Hepatocyte (in vitro differentiated cells): ENCODE measurements at regions not wholly inside any gene's neighbourhood (a gene's known extent, or its start where the extent isn't known, plus 50 kb on each side); places are given as distances from the start of the nearest gene placed in this dataset.

ENCODE experiments used
- DNase-seq: peaks from one replicate; pipeline ENCODE4 v3.0.0-alpha.2; 2016; ENCODE audit warnings: low spot score
- H2AFZ ChIP-seq: fragments of 200-600 bp; sonication (generic); 2 replicates; pipeline ENCODE4 v1.6.0; 2016; ENCODE audit warnings: antibody characterized with exemption, mild to moderate bottlenecking
- H3K27ac ChIP-seq: fragments of 200-600 bp; sonication (generic); 2 replicates; pipeline ENCODE4 v1.5.1; 2016; ENCODE audit warnings: mild to moderate bottlenecking
- H3K27me3 ChIP-seq: fragments of 200-600 bp; sonication (generic); 2 replicates; pipeline ENCODE4 v1.6.1; 2016
- H3K36me3 ChIP-seq: fragments of 200-600 bp; sonication (generic); replicated peaks from 2 replicates; pipeline ENCODE4 v1.5.1; 2016; ENCODE audit warnings: low read depth; ENCODE audit not compliant: insufficient read depth
- H3K4me1 ChIP-seq: fragments of 200-600 bp; sonication (generic); 2 replicates; pipeline ENCODE4 v1.5.1; 2016; ENCODE audit warnings: mild to moderate bottlenecking, moderate library complexity; ENCODE audit not compliant: insufficient read depth
- H3K4me2 ChIP-seq: fragments of 200-600 bp; sonication (generic); 2 replicates; pipeline ENCODE4 v1.6.0; 2016
- H3K4me3 ChIP-seq: fragments of 200-600 bp; sonication (generic); 2 replicates; pipeline ENCODE4 v1.5.1; 2016; ENCODE audit warnings: mild to moderate bottlenecking
- H3K79me2 ChIP-seq: fragments of 200-600 bp; sonication (generic); 2 replicates; pipeline ENCODE4 v1.6.0; 2017; ENCODE audit warnings: mild to moderate bottlenecking
- H3K9me2 ChIP-seq: fragments of 200-600 bp; sonication (generic); replicated peaks from 2 replicates; pipeline ENCODE4 v1.6.0; 2017; ENCODE audit warnings: mild to moderate bottlenecking; ENCODE audit not compliant: insufficient read depth
- H3K9me3 ChIP-seq: fragments of 200-600 bp; sonication (generic); 2 replicates; pipeline ENCODE4 v1.5.1; 2016; ENCODE audit warnings: low read depth, mild to moderate bottlenecking
- H4K20me1 ChIP-seq: fragments of 200-600 bp; sonication (generic); 2 replicates; pipeline ENCODE4 v1.6.0; 2016; ENCODE audit warnings: mild to moderate bottlenecking; ENCODE audit not compliant: insufficient read depth, poor library complexity, severe bottlenecking
- CTCF ChIP-seq: fragments of 200-600 bp; sonication (generic); IDR thresholded peaks from 2 replicates; pipeline ENCODE4 v1.5.1; 2016; ENCODE audit warnings: antibody characterized with exemption, mild to moderate bottlenecking; ENCODE audit not compliant: poor library complexity
- EZH2 ChIP-seq: fragments of 200-600 bp; sonication (generic); IDR thresholded peaks from 2 replicates; pipeline ENCODE4 v1.6.1; 2016; ENCODE audit warnings: antibody characterized with exemption, mild to moderate bottlenecking, borderline replicate concordance
- EZH2phosphoT487 ChIP-seq: fragments of 200-600 bp; sonication (generic); IDR thresholded peaks from one replicate; pipeline ENCODE4 v1.6.1; 2018; ENCODE audit warnings: antibody characterized with exemption, mild to moderate bottlenecking, low read depth, moderate library complexity; ENCODE audit not compliant: unreplicated experiment, severe bottlenecking
- WGBS: methylation state at CpG from one replicate; pipeline ENCODE4 v1.1.6; 2016; ENCODE audit warnings: low lambda C conversion rate; ENCODE audit errors: missing lambda C conversion rate; 5-methylcytosine and 5-hydroxymethylcytosine counted together

- 93% methylated on average over 10 of the region's 10 CpGs for WGBS
- Histone ChIP-seq H3K79me2 (no peaks in the 10 kb centered on the region), H2AFZ (no peak overlapping the region), H3K36me3 (no peaks in the 10 kb centered on the region), H3K4me3 (no peak overlapping the region), H3K27ac (no peak overlapping the region), H3K4me1 (peaks cover 2% of the 10 kb centered on the region), H4K20me1 (no peaks in the 10 kb centered on the region), H3K9me3 (no peaks in the 10 kb centered on the region), H3K9me2 (no peaks in the 10 kb centered on the region), H3K4me2 (no peak overlapping the region), H3K27me3 (no peaks in the 10 kb centered on the region)
- DNase-seq: no peak
- TF ChIP-seq EZH2 (no peak), EZH2phosphoT487 (no peak), CTCF (no peak)
Measured at GRCh38 chr3:23711916-23712494, 93.8 kb upstream of the UBE2E1 start.

GRCh38 chr3:23712656-23713559, 92.8 kb upstream of the UBE2E1 start:
- no peak overlapping the region for H3K27ac ChIP-seq
- H3K4me2 ChIP-seq: peak overlapping the region; percentile 58
- no peaks in the 10 kb centered on the region for H3K36me3 ChIP-seq
- peak; percentile 52 for DNase-seq
- no peak overlapping the region for H2AFZ ChIP-seq
- no peaks in the 10 kb centered on the region for H3K9me2 ChIP-seq
- no peaks in the 10 kb centered on the region for H3K79me2 ChIP-seq
- WGBS: 22% methylated on average over 9 of the region's 9 CpGs
- no peaks in the 10 kb centered on the region for H3K9me3 ChIP-seq
- peaks cover 2% of the 10 kb centered on the region for H3K4me1 ChIP-seq
- H3K4me3 ChIP-seq: no peak overlapping the region
- H3K27me3 ChIP-seq: no peaks in the 10 kb centered on the region
- no peaks in the 10 kb centered on the region for H4K20me1 ChIP-seq
- TF ChIP-seq EZH2 (no peak), CTCF (peak; percentile 26)

GRCh38 chr3:23713641-23714040, 92.1 kb upstream of the UBE2E1 start:
- Histone ChIP-seq H4K20me1 (no peaks in the 10 kb centered on the region), H3K36me3 (no peaks in the 10 kb centered on the region), H3K4me1 (peaks cover 2% of the 10 kb centered on the region), H3K9me3 (no peaks in the 10 kb centered on the region), H3K27ac (no peak overlapping the region), H2AFZ (no peak overlapping the region), H3K79me2 (no peaks in the 10 kb centered on the region), H3K9me2 (no peaks in the 10 kb centered on the region), H3K4me2 (no peak overlapping the region), H3K27me3 (no peaks in the 10 kb centered on the region), H3K4me3 (no peak overlapping the region)
- no peak for DNase-seq
- TF ChIP-seq EZH2 (no peak), EZH2phosphoT487 (no peak), CTCF (no peak)
- WGBS: 93% methylated on average over 4 of the region's 4 CpGs
